NCI-H526 treated with DMSO at 0.1 percent for 48 hours (cell line): ENCODE measurements at regions not wholly inside any gene's neighbourhood (a gene's known extent, or its start where the extent isn't known, plus 50 kb on each side); places are given as distances from the start of the nearest gene placed in this dataset.

Source experiments
- DNase-seq: peaks from one replicate; lab custom pipeline; 2025; lab: John Stamatoyannopoulos, UW

- DNase-seq: no peak
These were observed 241.0 kb downstream of the RHOU start for GRCh38 chr1:228976316-228976715.

- DNase-seq: no peak
These were observed 242.0 kb downstream of the RHOU start for GRCh38 chr1:228977307-228977706.

- DNase-seq: no peak
These were observed 242.5 kb downstream of the RHOU start for GRCh38 chr1:228977741-228978140.

DNA sequence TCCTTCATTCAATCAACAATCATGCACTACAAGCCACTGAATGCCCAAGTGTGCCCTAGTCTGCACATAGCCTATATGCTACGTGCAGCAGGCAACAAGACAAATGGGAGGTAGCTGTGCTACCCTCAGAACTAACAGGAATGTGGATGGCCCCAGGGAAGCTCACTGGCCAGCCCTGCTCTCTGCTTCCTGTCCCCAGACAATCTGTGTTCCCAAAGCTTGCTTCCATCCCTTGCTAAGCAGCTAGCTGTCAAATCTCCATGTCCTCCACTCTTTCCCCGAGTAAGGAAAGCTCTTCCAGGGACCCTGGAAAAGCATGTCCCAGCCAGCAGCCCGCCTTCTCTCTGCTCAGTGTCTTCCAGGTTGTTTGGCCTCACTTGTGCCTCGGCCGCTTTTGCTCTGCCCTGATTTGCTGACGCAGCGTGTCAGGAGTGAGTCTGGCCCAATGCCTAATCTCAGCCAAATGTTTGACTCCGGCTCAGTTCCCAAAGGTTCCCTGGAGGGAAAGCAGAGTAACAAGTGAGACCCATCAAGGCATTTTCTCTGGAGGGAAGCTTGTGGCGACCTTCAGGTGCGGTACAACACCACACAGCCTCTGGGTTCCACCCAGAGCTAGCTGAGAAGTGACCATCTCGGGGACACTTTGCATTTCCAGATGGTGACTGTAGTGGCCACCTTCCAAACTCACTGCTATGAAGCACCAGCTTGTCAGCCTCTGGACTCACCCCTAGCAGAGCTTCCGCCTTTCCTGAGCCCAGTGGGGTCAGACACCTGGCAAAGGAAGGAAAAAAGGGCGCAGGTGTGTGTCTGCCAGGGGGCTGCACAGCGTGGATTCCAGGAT is 243.4 kb downstream of the RHOU start:
- no peak for DNase-seq

GRCh38 chr1:228979325-228979699 is 244.0 kb downstream of the RHOU start:
- DNase-seq: no peak

- DNase-seq: no peak
These were observed 244.5 kb downstream of the RHOU start for GRCh38 chr1:228979774-228980173.

DNA sequence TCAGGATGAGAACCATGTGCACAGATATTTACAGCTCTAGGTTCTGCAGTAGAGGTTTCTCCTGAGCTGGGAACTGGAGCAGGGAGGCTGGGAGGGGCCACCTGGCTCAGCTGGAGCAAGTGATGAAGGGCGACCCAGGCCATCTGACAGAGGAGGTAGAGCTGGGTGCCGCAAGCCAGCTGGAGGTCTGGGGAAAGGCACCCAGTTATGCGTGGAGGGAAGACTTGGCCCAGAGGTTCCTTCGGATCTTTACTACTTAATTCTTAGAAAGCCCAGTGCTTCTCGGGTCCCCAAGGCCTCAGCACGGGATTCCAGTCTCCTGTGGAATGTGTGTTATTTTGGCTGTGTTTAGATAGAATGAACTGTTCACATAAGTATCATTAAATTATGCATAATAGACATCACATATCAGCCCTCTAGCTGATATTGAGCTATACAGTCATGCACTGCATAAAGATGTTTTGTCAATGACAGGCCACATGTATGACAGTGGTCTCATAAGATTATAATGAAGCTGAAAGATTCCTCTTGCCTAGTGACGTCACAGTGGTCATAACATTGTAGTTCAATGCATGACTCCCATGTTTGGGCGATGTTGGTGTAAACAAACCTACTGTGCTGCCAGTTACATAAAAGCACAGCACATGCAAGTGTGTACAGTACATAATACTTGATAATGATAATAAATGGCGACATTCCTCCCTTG is 245.1 kb downstream of the RHOU start:
- DNase-seq: no peak

DNA sequence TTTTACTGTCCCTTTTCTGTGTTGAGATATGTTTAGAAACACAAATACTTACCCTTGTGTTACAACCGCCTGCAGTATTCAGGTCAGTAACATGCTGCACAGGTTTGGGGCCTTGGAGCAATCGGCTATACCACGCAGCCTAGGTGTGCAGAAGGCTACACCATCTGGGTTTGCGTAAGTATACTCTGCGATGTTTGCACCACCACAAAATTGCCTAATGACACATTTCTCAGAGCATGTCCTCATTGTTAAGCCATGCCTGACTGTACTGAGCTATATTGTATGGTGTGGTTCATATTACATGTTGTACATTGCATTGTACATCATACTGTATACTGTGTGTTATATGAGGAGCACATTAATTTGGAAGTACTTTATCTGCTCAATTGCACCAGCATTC is 247.4 kb downstream of the RHOU start:
- DNase-seq: no peak

- no peak for DNase-seq
These were observed 248.0 kb downstream of the RHOU start for GRCh38 chr1:228983231-228983660.

DNA sequence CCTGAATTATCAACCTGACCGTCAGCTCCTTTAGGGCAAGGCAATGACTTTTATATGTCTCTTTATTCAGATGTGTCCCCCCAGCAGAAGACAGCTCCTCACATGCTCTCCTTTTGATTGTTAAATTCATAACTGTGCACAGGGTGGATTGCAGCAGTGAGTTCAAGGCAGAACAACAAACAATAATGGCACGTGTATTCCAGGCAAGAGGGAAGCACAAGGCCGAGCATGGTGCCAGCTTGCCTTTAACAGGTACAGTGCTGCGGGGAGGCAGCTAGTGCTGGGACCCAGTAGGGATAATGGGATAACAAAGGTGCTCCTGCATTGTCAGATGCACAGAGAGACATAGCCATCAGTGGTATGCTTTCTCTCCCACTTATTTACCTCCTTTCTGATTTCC is 248.4 kb downstream of the RHOU start:
- DNase-seq: no peak

DNA sequence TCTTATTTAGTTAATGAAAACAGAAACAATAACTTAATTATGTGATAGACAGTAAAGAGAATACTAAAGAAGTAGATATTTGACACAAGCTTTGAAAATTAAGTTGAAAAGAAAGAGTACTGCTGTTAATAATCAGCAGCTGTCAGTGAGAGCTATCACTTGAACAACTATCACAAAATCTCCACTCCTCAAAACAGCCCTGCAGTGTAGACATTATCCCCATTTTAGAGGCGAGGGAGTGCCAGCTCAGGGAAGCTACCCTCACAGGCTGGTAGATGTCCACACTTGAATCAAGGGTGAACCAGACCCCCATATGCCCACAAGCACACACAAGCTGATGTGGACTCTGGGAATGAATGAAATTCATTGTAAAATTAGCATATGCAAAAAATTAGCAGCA is 248.8 kb downstream of the RHOU start:
- DNase-seq: no peak

DNA sequence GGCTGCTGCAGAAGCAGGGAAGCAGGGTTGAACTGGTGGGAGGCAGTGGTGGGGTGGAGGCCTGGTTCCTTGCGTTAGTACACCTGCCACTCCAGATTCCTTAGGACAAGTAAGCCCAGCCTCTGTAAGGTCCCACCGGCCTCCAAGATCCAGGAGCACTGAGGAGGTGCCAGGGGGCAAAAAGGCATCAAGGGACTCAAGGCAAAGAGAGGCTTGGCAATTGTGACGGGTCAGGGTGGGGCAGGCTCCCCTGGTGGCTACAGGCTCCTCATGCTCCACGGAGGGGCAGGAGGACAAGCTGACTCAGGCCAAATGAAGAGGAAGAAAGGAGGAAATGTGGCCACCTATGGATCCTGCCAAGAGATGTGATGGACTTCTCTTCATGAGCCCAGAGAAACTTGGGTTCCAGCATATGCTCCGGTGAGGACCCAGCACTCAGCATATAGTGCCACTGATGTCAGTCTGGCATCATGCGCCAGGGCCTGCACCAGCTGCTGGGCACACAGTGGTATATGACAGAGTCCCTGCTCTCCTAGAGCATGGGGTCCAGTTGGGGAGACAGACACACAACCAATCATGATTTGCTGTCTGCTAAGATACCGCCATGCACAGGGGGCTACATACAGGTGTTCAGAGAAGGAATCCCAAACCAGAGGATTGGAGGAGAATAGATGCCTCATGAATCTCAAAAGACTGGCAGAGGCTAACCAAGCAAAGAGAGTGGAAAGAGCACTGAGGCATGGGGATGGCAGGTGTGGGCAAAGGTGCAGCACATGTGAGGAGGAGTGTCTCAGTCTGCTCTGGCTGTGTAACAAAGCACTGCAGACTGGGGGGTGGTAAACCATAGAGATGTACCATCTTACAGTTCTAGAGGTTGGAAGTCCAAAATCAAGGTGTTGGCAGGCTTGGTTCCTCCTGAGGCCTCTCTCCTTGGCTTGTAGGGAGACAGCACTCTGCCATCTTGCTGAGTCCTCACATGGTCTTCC is 249.7 kb downstream of the RHOU start:
- no peak for DNase-seq

DNA sequence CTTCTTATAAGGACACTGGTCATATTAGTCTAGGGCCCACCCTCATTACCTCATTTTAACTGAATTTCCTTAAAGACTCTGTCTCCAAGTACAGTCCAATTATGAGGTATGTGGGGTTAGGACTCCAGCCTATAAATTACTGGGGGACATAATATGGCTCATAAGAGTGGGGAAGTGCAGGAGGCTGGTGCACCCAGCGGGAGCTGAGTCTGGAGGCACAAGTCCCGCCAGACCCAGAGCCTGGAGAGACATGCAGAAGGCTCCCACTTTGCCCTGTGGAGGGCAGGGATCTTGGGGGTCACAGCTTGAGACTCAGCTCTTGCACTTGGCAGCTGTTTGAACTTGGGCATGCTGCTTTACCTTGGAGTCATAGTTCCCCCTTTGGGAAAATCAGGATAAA is 250.4 kb downstream of the RHOU start:
- DNase-seq: no peak

DNA sequence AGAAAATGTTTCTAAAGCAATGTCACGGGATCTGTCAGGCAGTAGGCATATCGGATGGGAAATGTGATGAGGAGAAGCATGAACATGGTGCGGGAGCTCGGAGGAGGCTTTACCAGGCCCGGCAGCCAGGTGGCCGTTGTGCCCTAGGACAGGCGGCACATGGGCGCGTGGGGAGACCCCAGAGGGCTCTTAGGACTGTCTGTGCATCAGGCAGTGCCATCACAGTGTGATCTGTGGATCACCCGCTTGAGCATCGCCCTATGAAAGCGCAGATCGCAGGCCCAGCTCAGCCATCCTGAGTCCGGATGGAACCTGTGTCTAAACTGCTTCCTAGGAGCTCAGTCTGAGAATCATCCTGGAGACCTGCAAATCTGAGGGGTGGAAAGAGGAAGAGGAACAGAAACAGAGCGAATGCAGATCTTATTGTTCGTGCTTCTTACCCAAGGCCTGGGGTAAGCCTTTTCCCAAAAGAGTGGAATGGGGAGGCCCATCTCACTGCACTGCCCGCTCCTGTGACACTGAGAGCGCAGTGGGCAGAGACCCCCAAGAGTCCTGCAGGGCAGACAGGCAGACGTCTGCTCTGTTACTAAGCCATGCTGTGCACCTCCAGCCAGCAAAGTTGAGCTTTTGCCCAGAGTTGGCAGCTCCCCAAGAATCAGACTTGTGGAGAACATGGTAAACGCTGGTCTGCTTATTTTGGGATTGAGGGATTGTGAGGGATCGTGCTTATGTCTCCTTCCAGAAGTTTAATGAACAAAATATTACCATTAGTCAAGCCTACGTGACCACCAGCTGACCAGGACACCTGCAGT is 251.0 kb downstream of the RHOU start:
- no peak for DNase-seq

DNA sequence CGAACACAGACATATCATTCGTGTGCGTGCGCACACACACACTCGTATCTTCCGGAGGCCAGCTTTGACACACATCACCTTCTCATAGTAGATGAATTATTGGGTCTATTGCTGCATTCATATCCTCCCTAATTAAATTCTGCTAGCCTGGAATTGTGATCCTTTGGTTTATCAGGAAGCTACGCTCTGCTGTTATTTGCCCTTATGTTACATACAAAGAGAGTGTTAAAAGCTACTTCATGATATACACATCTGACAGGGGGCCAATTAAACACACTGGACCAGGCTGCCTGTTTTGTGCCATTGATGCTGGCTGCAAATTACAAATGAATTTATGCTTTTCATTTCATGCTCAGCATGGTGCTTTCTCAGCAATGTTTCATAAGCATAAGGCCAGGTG is 252.0 kb downstream of the RHOU start:
- DNase-seq: no peak

- DNase-seq: no peak
These were observed 252.6 kb downstream of the RHOU start for GRCh38 chr1:228987736-228988506.

- DNase-seq: no peak
These were observed 253.4 kb downstream of the RHOU start for GRCh38 chr1:228988664-228989063.

GRCh38 chr1:228989176-228989575 is 253.9 kb downstream of the RHOU start:
- DNase-seq: no peak

- no peak for DNase-seq
These were observed 254.4 kb downstream of the RHOU start for GRCh38 chr1:228989676-228989991.

- no peak for DNase-seq
These were observed 254.9 kb downstream of the RHOU start for GRCh38 chr1:228989992-228990827.
